ENCODE measurements at regions not wholly inside any gene's neighbourhood (a gene's known extent, or its start where the extent isn't known, plus 50 kb on each side); places are given as distances from the start of the nearest gene placed in this dataset.

GRCh38 chr14:34012978-34013720 is 62.3 kb upstream of the EGLN3 start:
- H3K4me3 ChIP-seq (ENCODE audit: low read depth, low read length), result no peak overlapping the region
- TF ChIP-seq CTCF (IDR thresholded peaks at IDR 0.05; ENCODE audit: low read depth, low read length, missing control alignments), result no peak
- in situ Hi-C loops (cut with HindIII; ENCODE audit: low sequenced_read_pairs), result no loop called here
- DNase-seq (ENCODE audit: low read depth), result no peak

GRCh38 chr14:34012369-34012768 is 61.5 kb upstream of the EGLN3 start:
- no peak for DNase-seq (ENCODE audit: low read depth)
- H3K4me3 ChIP-seq (ENCODE audit: low read depth, low read length), result no peak overlapping the region
- no peak for TF ChIP-seq CTCF (IDR thresholded peaks at IDR 0.05; ENCODE audit: low read depth, low read length, missing control alignments)
- in situ Hi-C loops (cut with HindIII; ENCODE audit: low sequenced_read_pairs), result no loop called here

GRCh38 chr14:34009956-34010355 is 59.1 kb upstream of the EGLN3 start:
- no peak for DNase-seq (ENCODE audit: low read depth)
- no peak for TF ChIP-seq CTCF (IDR thresholded peaks at IDR 0.05; ENCODE audit: low read depth, low read length, missing control alignments)
- in situ Hi-C loops (cut with HindIII; ENCODE audit: low sequenced_read_pairs), result loop anchor here (5.0 kb wide), 1 partner anchor 92 kb away; no protein-coding TSS in a partner anchor
- no peak overlapping the region for H3K4me3 ChIP-seq (ENCODE audit: low read depth, low read length)

GRCh38 chr14:34007902-34008301 is 57.0 kb upstream of the EGLN3 start:
- no peak overlapping the region for H3K4me3 ChIP-seq (ENCODE audit: low read depth, low read length)
- in situ Hi-C loops (cut with HindIII; ENCODE audit: low sequenced_read_pairs), result loop anchor here (5.0 kb wide), 1 partner anchor 94 kb away; no protein-coding TSS in a partner anchor
- no peak for DNase-seq (ENCODE audit: low read depth)
- TF ChIP-seq CTCF (IDR thresholded peaks at IDR 0.05; ENCODE audit: low read depth, low read length, missing control alignments), result no peak

GRCh38 chr14:34005901-34006300 is 55.0 kb upstream of the EGLN3 start:
- in situ Hi-C loops (cut with HindIII; ENCODE audit: low sequenced_read_pairs), result loop anchor here (5.0 kb wide), 1 partner anchor 96 kb away; no protein-coding TSS in a partner anchor
- no peak overlapping the region for H3K4me3 ChIP-seq (ENCODE audit: low read depth, low read length)
- TF ChIP-seq CTCF (IDR thresholded peaks at IDR 0.05; ENCODE audit: low read depth, low read length, missing control alignments), result no peak
- no peak for DNase-seq (ENCODE audit: low read depth)

- in situ Hi-C loops (cut with HindIII; ENCODE audit: low sequenced_read_pairs), result loop anchor here (5.0 kb wide), 1 partner anchor 97 kb away; no protein-coding TSS in a partner anchor
- TF ChIP-seq CTCF (IDR thresholded peaks at IDR 0.05; ENCODE audit: low read depth, low read length, missing control alignments), result no peak
- no peak for DNase-seq (ENCODE audit: low read depth)
- no peak overlapping the region for H3K4me3 ChIP-seq (ENCODE audit: low read depth, low read length)
These were observed 54.0 kb upstream of the EGLN3 start for GRCh38 chr14:34004881-34005280.
